ENCODE measurements at regions not wholly inside any gene's neighbourhood (a gene's known extent, or its start where the extent isn't known, plus 50 kb on each side); places are given as distances from the start of the nearest gene placed in this dataset.

GRCh38 chr12:16854465-16854864 lies 248.5 kb upstream of the LMO3 start:
- DNase-seq (ENCODE audit: low read depth) = no peak
- H3K4me3 ChIP-seq (ENCODE audit: low read depth, low read length) = no peak overlapping the region
- no peak for TF ChIP-seq CTCF (IDR thresholded peaks at IDR 0.05; ENCODE audit: insufficient read depth, low read depth, low read length, missing control alignments)

GRCh38 chr12:16849473-16849872 lies 243.5 kb upstream of the LMO3 start:
- H3K4me3 ChIP-seq (ENCODE audit: low read depth, low read length) = no peak overlapping the region
- no peak for TF ChIP-seq CTCF (IDR thresholded peaks at IDR 0.05; ENCODE audit: insufficient read depth, low read depth, low read length, missing control alignments)
- DNase-seq (ENCODE audit: low read depth) = no peak

- no peak overlapping the region for H3K4me3 ChIP-seq (ENCODE audit: low read depth, low read length)
- DNase-seq (ENCODE audit: low read depth) = peak; percentile 4
- peak; percentile 14 for TF ChIP-seq CTCF (IDR thresholded peaks at IDR 0.05; ENCODE audit: insufficient read depth, low read depth, low read length, missing control alignments)
These were observed 238.9 kb upstream of the LMO3 start for GRCh38 chr12:16844875-16845274.

- TF ChIP-seq CTCF (IDR thresholded peaks at IDR 0.05; ENCODE audit: insufficient read depth, low read depth, low read length, missing control alignments) = no peak
- H3K4me3 ChIP-seq (ENCODE audit: low read depth, low read length) = no peak overlapping the region
- peak; percentile 5 for DNase-seq (ENCODE audit: low read depth)
These were observed 227.5 kb upstream of the LMO3 start for GRCh38 chr12:16833376-16834015.

- no peak for DNase-seq (ENCODE audit: low read depth)
- no peak for TF ChIP-seq CTCF (IDR thresholded peaks at IDR 0.05; ENCODE audit: insufficient read depth, low read depth, low read length, missing control alignments)
- no peak overlapping the region for H3K4me3 ChIP-seq (ENCODE audit: low read depth, low read length)
These were observed 222.9 kb upstream of the LMO3 start for GRCh38 chr12:16828891-16829290.

- DNase-seq (ENCODE audit: low read depth) = no peak
- H3K4me3 ChIP-seq (ENCODE audit: low read depth, low read length) = no peak overlapping the region
- no peak for TF ChIP-seq CTCF (IDR thresholded peaks at IDR 0.05; ENCODE audit: insufficient read depth, low read depth, low read length, missing control alignments)
These were observed 201.8 kb upstream of the LMO3 start for GRCh38 chr12:16807731-16808130.

- TF ChIP-seq CTCF (IDR thresholded peaks at IDR 0.05; ENCODE audit: insufficient read depth, low read depth, low read length, missing control alignments) = no peak
- no peak overlapping the region for H3K4me3 ChIP-seq (ENCODE audit: low read depth, low read length)
- no peak for DNase-seq (ENCODE audit: low read depth)
These were observed 190.2 kb upstream of the LMO3 start for GRCh38 chr12:16796168-16796567.
